ENCODE measurements at regions not wholly inside any gene's neighbourhood (a gene's known extent, or its start where the extent isn't known, plus 50 kb on each side); places are given as distances from the start of the nearest gene placed in this dataset.

DNA sequence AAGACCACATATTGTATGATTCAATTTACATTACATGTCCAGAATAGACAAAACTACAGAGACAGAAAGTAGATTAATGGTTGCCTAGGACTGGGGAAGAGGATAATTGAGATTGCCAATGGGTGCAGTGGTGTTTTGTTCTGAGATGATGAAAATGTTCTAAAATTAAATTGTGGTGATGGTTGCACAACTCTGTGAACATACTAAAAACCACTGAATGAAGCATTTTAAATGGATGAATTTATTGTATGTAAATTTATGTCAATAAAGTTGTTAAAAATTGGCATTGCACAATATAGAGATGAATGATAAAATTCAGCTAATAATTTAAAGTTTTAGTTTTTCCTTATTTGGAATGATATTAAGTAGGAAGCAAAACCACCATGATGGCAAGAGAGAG is 109.5 kb upstream of the NR4A3 start:
- TF ChIP-seq, protein P1, sequence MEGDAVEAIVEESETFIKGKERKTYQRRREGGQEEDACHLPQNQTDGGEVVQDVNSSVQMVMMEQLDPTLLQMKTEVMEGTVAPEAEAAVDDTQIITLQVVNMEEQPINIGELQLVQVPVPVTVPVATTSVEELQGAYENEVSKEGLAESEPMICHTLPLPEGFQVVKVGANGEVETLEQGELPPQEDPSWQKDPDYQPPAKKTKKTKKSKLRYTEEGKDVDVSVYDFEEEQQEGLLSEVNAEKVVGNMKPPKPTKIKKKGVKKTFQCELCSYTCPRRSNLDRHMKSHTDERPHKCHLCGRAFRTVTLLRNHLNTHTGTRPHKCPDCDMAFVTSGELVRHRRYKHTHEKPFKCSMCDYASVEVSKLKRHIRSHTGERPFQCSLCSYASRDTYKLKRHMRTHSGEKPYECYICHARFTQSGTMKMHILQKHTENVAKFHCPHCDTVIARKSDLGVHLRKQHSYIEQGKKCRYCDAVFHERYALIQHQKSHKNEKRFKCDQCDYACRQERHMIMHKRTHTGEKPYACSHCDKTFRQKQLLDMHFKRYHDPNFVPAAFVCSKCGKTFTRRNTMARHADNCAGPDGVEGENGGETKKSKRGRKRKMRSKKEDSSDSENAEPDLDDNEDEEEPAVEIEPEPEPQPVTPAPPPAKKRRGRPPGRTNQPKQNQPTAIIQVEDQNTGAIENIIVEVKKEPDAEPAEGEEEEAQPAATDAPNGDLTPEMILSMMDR (conservative IDR thresholded peaks at IDR 0.05; ENCODE audit: control insufficient read depth, insufficient read depth, low read depth, low read length), result no peak
- H3K4me3 ChIP-seq (ENCODE audit: control insufficient read depth, low read depth, low read length), result no peak overlapping the region
- no peak for DNase-seq (ENCODE audit: low read depth)

DNA sequence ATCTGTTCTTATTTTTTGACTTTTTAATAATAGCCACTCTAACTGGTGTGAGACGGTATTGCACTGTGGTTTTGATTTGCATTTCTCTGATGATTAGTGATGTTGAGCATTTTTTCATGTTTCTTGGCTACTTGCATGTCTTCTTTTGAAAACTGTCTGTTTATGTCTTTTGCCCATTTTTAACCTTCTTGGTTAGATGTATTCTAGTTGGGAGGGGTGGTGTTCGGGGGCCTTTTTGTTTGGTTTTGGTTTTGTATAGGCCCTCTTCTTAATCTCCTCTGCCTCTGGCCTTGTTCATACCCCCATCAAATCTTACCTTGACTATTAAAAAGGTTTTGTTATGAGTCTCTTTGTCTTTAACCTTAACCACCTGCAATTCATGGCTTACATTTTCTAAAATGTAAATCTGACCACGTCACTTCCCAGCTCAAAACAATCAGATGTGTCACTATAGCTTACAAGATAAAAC is 107.8 kb upstream of the NR4A3 start:
- TF ChIP-seq, protein P1 (conservative IDR thresholded peaks at IDR 0.05; ENCODE audit: control insufficient read depth, insufficient read depth, low read depth, low read length), result no peak
- no peak overlapping the region for H3K4me3 ChIP-seq (ENCODE audit: control insufficient read depth, low read depth, low read length)
- no peak for DNase-seq (ENCODE audit: low read depth)

GRCh38 chr9:99718631-99719030 is 103.1 kb upstream of the NR4A3 start:
- no peak for DNase-seq (ENCODE audit: low read depth)
- TF ChIP-seq, protein P1 (conservative IDR thresholded peaks at IDR 0.05; ENCODE audit: control insufficient read depth, insufficient read depth, low read depth, low read length), result no peak
- H3K4me3 ChIP-seq (ENCODE audit: control insufficient read depth, low read depth, low read length), result no peak overlapping the region

DNA sequence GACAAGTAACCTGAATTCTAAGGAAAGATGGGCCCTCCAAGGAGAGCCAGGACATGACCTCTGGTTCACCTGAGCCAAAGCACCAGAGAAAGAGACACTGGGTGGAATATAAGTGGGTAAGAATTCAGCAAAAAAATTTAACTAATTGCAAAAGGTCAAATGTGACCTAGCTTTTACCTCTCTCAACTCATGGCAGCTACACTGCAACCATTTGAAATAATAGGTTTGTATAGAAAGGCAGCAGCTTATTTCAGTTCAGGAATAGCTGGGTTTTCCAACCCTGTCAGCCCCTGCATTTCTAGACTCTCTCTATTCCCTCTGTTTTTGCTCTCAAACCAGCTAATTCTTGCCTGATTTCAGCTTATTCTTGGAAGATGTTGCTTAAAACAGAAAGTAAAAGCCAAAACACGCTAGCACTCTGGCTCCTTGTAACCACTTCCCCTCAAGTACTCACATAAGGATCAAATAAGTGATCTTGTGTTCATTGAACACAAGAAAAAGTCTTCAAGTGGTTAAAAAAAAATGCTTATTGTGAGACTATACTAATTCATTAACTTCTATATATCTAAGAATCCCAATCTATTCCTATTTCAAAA is 101.1 kb upstream of the NR4A3 start:
- peak; percentile 47 for DNase-seq (ENCODE audit: low read depth)
- TF ChIP-seq, protein P1 (conservative IDR thresholded peaks at IDR 0.05; ENCODE audit: control insufficient read depth, insufficient read depth, low read depth, low read length), result no peak
- peak overlapping the region; percentile 8 for H3K4me3 ChIP-seq (ENCODE audit: control insufficient read depth, low read depth, low read length)

- no peak for DNase-seq (ENCODE audit: low read depth)
- no peak overlapping the region for H3K4me3 ChIP-seq (ENCODE audit: control insufficient read depth, low read depth, low read length)
- TF ChIP-seq, protein P1 (conservative IDR thresholded peaks at IDR 0.05; ENCODE audit: control insufficient read depth, insufficient read depth, low read depth, low read length), result no peak
Measured at GRCh38 chr9:99721898-99722297, 99.8 kb upstream of the NR4A3 start.

DNA sequence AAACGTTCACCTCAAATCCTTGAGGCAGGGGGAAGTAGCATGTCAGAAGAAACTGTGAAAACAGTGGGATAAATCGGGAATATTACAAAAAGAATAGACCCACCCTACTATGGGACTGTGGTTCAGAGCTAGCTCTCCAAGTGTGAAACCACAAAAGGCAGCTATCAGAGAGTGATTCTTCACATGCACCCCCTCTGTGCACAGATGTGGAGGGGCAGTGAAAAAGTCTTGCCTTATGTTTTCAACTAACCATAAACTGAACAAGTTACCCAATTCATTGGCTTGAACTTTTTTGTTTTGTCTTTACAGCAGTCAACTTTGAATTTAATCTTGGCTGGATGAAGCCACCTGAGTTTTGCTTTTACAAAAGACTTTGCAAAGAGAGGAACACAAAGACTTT is 98.8 kb upstream of the NR4A3 start:
- TF ChIP-seq, protein P1 (conservative IDR thresholded peaks at IDR 0.05; ENCODE audit: control insufficient read depth, insufficient read depth, low read depth, low read length), result no peak
- DNase-seq (ENCODE audit: low read depth), result no peak
- no peak overlapping the region for H3K4me3 ChIP-seq (ENCODE audit: control insufficient read depth, low read depth, low read length)

GRCh38 chr9:99724640-99725039 is 97.0 kb upstream of the NR4A3 start:
- H3K4me3 ChIP-seq (ENCODE audit: control insufficient read depth, low read depth, low read length), result no peak overlapping the region
- TF ChIP-seq, protein P1 (conservative IDR thresholded peaks at IDR 0.05; ENCODE audit: control insufficient read depth, insufficient read depth, low read depth, low read length), result no peak
- DNase-seq (ENCODE audit: low read depth), result no peak
